Activated B cell treated with CpG ODN at 0.5 μM for 24 hours (primary cell): ENCODE measurements at regions not wholly inside any gene's neighbourhood (a gene's known extent, or its start where the extent isn't known, plus 50 kb on each side); places are given as distances from the start of the nearest gene placed in this dataset.

Experiments
- ATAC-seq: fragments of 200-7000 bp; cut with Tn5 transposase; one replicate; pipeline ENCODE4 v1.10.0; 2021; ENCODE audit warnings: low read depth, mild to moderate bottlenecking, moderate library complexity
- CTCF ChIA-PET: fragments of 350-600 bp; sonication (Branson Sonifier 250); formaldehyde crosslinking; loops from one replicate; lab custom pipeline; 2021; ENCODE audit warnings: antibody characterized with exemption; lab: Charles Lee
- POLR2A ChIA-PET: fragments of 350-600 bp; sonication (Branson Sonifier 250); formaldehyde crosslinking; loops from one replicate; lab custom pipeline; 2021; ENCODE audit warnings: antibody characterized with exemption; lab: Charles Lee
- DNase-seq: peaks from one replicate; pipeline ENCODE4 v3.0.0; 2022
- H3K27ac Mint-ChIP-seq: one replicate; pipeline ENCODE4 v1.8.0; 2020; ENCODE audit warnings: mixed read lengths
- H3K27me3 Mint-ChIP-seq: one replicate; pipeline ENCODE4 v1.8.0; 2021; ENCODE audit warnings: mixed read lengths
- H3K36me3 Mint-ChIP-seq: one replicate; pipeline ENCODE4 v1.8.0; 2021; ENCODE audit warnings: low read depth, mixed read lengths
- H3K4me1 Mint-ChIP-seq: one replicate; pipeline ENCODE4 v1.8.0; 2021; ENCODE audit warnings: mixed read lengths
- H3K4me3 Mint-ChIP-seq: one replicate; pipeline ENCODE4 v1.8.0; 2020; ENCODE audit warnings: mild to moderate bottlenecking, mixed read lengths
- H3K9me3 Mint-ChIP-seq: one replicate; pipeline ENCODE4 v1.8.0; 2020; ENCODE audit warnings: mixed read lengths
- CTCF ChIP-seq: fragments of 200-600 bp; IDR thresholded peaks from one replicate; pipeline ENCODE4 v1.8.0; 2022; ENCODE audit warnings: antibody characterized with exemption, mild to moderate bottlenecking
- intact Hi-C: fragments of 100-400 bp; cut with micrococcal nuclease; formaldehyde crosslinking; loops from one replicate; pipeline ENCODE4 v1.15.1; 2024

GRCh38 chr18:78241535-78242253, 737.9 kb upstream of the SALL3 start:
- Mint-ChIP-seq H3K27me3 (no peaks in the 10 kb centered on the region), H3K4me1 (no peaks in the 10 kb centered on the region)
- no peak for TF ChIP-seq CTCF

GRCh38 chr18:78242254-78242643, 737.4 kb upstream of the SALL3 start:
- no peak overlapping the region for H3K4me3 Mint-ChIP-seq
- no peaks in the 10 kb centered on the region for H3K36me3 Mint-ChIP-seq
- H3K9me3 Mint-ChIP-seq = peaks cover 7% of the 10 kb centered on the region
- ChIA-PET POLR2A (no interaction called here), CTCF (no interaction called here)
- no peak for ATAC-seq
- no peaks in the 10 kb centered on the region for H3K4me1 Mint-ChIP-seq
- H3K27me3 Mint-ChIP-seq = no peaks in the 10 kb centered on the region
- no peak for DNase-seq
- intact Hi-C loops = no loop called here
- no peak for TF ChIP-seq CTCF
- no peak overlapping the region for H3K27ac Mint-ChIP-seq

More at GRCh38 chr18:78241535-78242253, 737.9 kb upstream of the SALL3 start:
- ATAC-seq (no peak), DNase-seq (no peak)
- no peak overlapping the region for H3K4me3 Mint-ChIP-seq
- POLR2A ChIA-PET = no interaction called here
- no peak overlapping the region for H3K27ac Mint-ChIP-seq
- CTCF ChIA-PET = no interaction called here
- H3K36me3 Mint-ChIP-seq = no peaks in the 10 kb centered on the region
- intact Hi-C loops = no loop called here
- H3K9me3 Mint-ChIP-seq = peaks cover 7% of the 10 kb centered on the region

GRCh38 chr18:78242806-78243205, 736.8 kb upstream of the SALL3 start:
- CTCF ChIA-PET = no interaction called here
- Mint-ChIP-seq H3K27me3 (no peaks in the 10 kb centered on the region), H3K36me3 (no peaks in the 10 kb centered on the region), H3K4me1 (no peaks in the 10 kb centered on the region), H3K9me3 (peaks cover 7% of the 10 kb centered on the region), H3K27ac (no peak overlapping the region), H3K4me3 (no peak overlapping the region)
- no peak for DNase-seq
- TF ChIP-seq CTCF = no peak
- ATAC-seq = no peak
- intact Hi-C loops = no loop called here
- POLR2A ChIA-PET = no interaction called here

- no peak overlapping the region for H3K27ac Mint-ChIP-seq
- no peaks in the 10 kb centered on the region for H3K4me1 Mint-ChIP-seq
- no peaks in the 10 kb centered on the region for H3K27me3 Mint-ChIP-seq
- ChIA-PET POLR2A (no interaction called here), CTCF (no interaction called here)
- no peak for DNase-seq
- no peak for ATAC-seq
- H3K9me3 Mint-ChIP-seq = peaks cover 6% of the 10 kb centered on the region
- no peak overlapping the region for H3K4me3 Mint-ChIP-seq
- TF ChIP-seq CTCF = no peak
- intact Hi-C loops = no loop called here
- H3K36me3 Mint-ChIP-seq = no peaks in the 10 kb centered on the region
Measured at GRCh38 chr18:78244779-78245178, 734.8 kb upstream of the SALL3 start.

GRCh38 chr18:78245451-78245850, 734.2 kb upstream of the SALL3 start:
- ChIA-PET POLR2A (no interaction called here), CTCF (no interaction called here)
- no peak overlapping the region for H3K27ac Mint-ChIP-seq
- no peaks in the 10 kb centered on the region for H3K36me3 Mint-ChIP-seq
- H3K4me3 Mint-ChIP-seq = no peak overlapping the region
- intact Hi-C loops = no loop called here
- ATAC-seq (no peak), DNase-seq (no peak)
- no peaks in the 10 kb centered on the region for H3K4me1 Mint-ChIP-seq
- no peak for TF ChIP-seq CTCF
- H3K9me3 Mint-ChIP-seq = peaks cover 6% of the 10 kb centered on the region
- H3K27me3 Mint-ChIP-seq = no peaks in the 10 kb centered on the region
